HEK293 (cell line): ENCODE measurements at regions not wholly inside any gene's neighbourhood (a gene's known extent, or its start where the extent isn't known, plus 50 kb on each side); places are given as distances from the start of the nearest gene placed in this dataset.

Source experiments
- CTCF ChIA-PET: fragments of 350-600 bp; formaldehyde crosslinking; extraction: SDS; loops from one replicate; lab custom pipeline; 2021; ENCODE audit warnings: antibody characterized with exemption; lab: Yijun Ruan, JAX
- POLR2A ChIA-PET: fragments of 300-600 bp; formaldehyde crosslinking; extraction: SDS; loops from one replicate; lab custom pipeline; 2020; ENCODE audit warnings: antibody characterized with exemption, inconsistent platforms; lab: Yijun Ruan, JAX
- H3K27ac ChIP-seq: fragments of 200-500 bp; sonication (Bioruptor generic); 2 replicates; pipeline ENCODE4 v1.5.1; 2014; ENCODE audit warnings: low read depth, low read length, control low read depth, inconsistent platforms; ENCODE audit errors: extremely low read depth
- H3K36me3 ChIP-seq, 2 experiments: fragments of 200-500 bp in 1 of 2; sonication (Bioruptor generic) in 1 of 2; 1 replicate in 1 of 2; 2 replicates in 1 of 2; pipeline ENCODE4 v1.5.1; 2014 to 2017; ENCODE audit warnings: inconsistent platforms in 2 of 2, low read length in 2 of 2; ENCODE audit not compliant: control insufficient read depth in 2 of 2, insufficient read depth in 1 of 2
- H3K4me1 ChIP-seq: fragments of 200-500 bp; sonication (Bioruptor generic); 2 replicates; pipeline ENCODE4 v1.5.1; 2014; ENCODE audit warnings: mild to moderate bottlenecking, low read length, inconsistent platforms; ENCODE audit not compliant: control insufficient read depth, insufficient read depth
- H3K4me3 ChIP-seq: 2 replicates; pipeline ENCODE4 v1.5.1; 2011; ENCODE audit warnings: low read depth, mild to moderate bottlenecking, control low read depth, low read length, moderate library complexity
- H3K9me3 ChIP-seq: fragments of 200-500 bp; sonication (Bioruptor generic); 2 replicates; pipeline ENCODE4 v1.5.1; 2014; ENCODE audit warnings: low read depth, low read length, inconsistent platforms; ENCODE audit not compliant: control insufficient read depth, insufficient read depth
- CTCF ChIP-seq: fragments of 450-650 bp; formaldehyde crosslinking; IDR thresholded peaks from 2 replicates; pipeline ENCODE4 v1.5.1; 2016; ENCODE audit warnings: missing biosample characterization, missing genetic modification characterization
- PRDM2 ChIP-seq: fragments of 450-650 bp; formaldehyde crosslinking; IDR thresholded peaks from 2 replicates; pipeline ENCODE4 v1.5.1; 2016; ENCODE audit warnings: missing biosample characterization, missing genetic modification characterization, borderline replicate concordance
- SP3 ChIP-seq: fragments of 450-650 bp; formaldehyde crosslinking; IDR thresholded peaks from 2 replicates; pipeline ENCODE4 v1.5.1; 2016; ENCODE audit warnings: missing biosample characterization, missing genetic modification characterization
- ZNF132 ChIP-seq: fragments of 450-650 bp; formaldehyde crosslinking; IDR thresholded peaks from 2 replicates; pipeline ENCODE4 v1.5.1; 2017; ENCODE audit warnings: missing biosample characterization, missing genetic modification characterization, borderline replicate concordance
- ZNF398 ChIP-seq: fragments of 450-650 bp; formaldehyde crosslinking; IDR thresholded peaks from 2 replicates; pipeline ENCODE4 v1.5.1; 2017; ENCODE audit warnings: missing biosample characterization, missing genetic modification characterization
- ZNF488 ChIP-seq: fragments of 450-650 bp; formaldehyde crosslinking; IDR thresholded peaks from 2 replicates; pipeline ENCODE4 v1.5.1; 2016; ENCODE audit warnings: missing biosample characterization, missing genetic modification characterization
- ZNF544 ChIP-seq: fragments of 450-650 bp; formaldehyde crosslinking; IDR thresholded peaks from 2 replicates; pipeline ENCODE4 v1.5.0; 2017; ENCODE audit warnings: missing biosample characterization, missing genetic modification characterization
- ZNF596 ChIP-seq: fragments of 450-650 bp; IDR thresholded peaks from 2 replicates; pipeline ENCODE4 v1.5.0; 2018; ENCODE audit warnings: missing biosample characterization, mild to moderate bottlenecking, missing genetic modification characterization, moderate library complexity
- ZNF664 ChIP-seq: fragments of 450-650 bp; formaldehyde crosslinking; IDR thresholded peaks from 2 replicates; pipeline ENCODE4 v1.5.1; 2016; ENCODE audit warnings: missing biosample characterization, missing genetic modification characterization
- ZNF701 ChIP-seq: fragments of 450-650 bp; formaldehyde crosslinking; IDR thresholded peaks from 2 replicates; pipeline ENCODE4 v1.5.1; 2016; ENCODE audit warnings: missing biosample characterization, missing genetic modification characterization
- ZSCAN16 ChIP-seq: fragments of 450-650 bp; formaldehyde crosslinking; IDR thresholded peaks from 2 replicates; pipeline ENCODE4 v1.5.1; 2016; ENCODE audit warnings: missing biosample characterization, missing genetic modification characterization

GRCh38 chr20:22815603-22816315, 219.4 kb upstream of the SSTR4 start:
- no peaks in the 10 kb centered on the region for H3K36me3 ChIP-seq
- ChIA-PET CTCF (interaction anchor here (1.0 kb wide), 1 partner anchor 246 kb away, joined by 3 read pairs; no protein-coding TSS in a partner anchor), POLR2A (interaction anchor here (0.7 kb wide), 1 partner anchor 85 kb away, joined by 3 read pairs; no protein-coding TSS in a partner anchor)
- H3K27ac ChIP-seq, result no peak overlapping the region
- H3K4me1 ChIP-seq, result no peaks in the 10 kb centered on the region
- no peaks in the 10 kb centered on the region for H3K9me3 ChIP-seq
- TF ChIP-seq SP3 (tag by site-specific recombination), result no peak
- no peak for TF ChIP-seq ZNF596 (tag by site-specific recombination)
- no peak for TF ChIP-seq ZNF132 (tag by site-specific recombination)
- TF ChIP-seq, all 188 proteins: peak for 0
- no peak overlapping the region for H3K4me3 ChIP-seq

- H3K4me3 ChIP-seq, result no peak overlapping the region
- H3K9me3 ChIP-seq, result no peaks in the 10 kb centered on the region
- H3K27ac ChIP-seq, result no peak overlapping the region
- TF ChIP-seq ZSCAN16 (tag by site-specific recombination), result no peak
- TF ChIP-seq ZNF664 (tag by site-specific recombination), result no peak
- no peak for TF ChIP-seq ZNF488
- no peak for TF ChIP-seq ZNF701 (tag by site-specific recombination)
- TF ChIP-seq PRDM2 (tag by site-specific recombination), result no peak
- no peak for TF ChIP-seq ZNF544 (tag by site-specific recombination)
- H3K4me1 ChIP-seq, result no peaks in the 10 kb centered on the region; the same call in 1 of the 2 replicates
- no peaks in the 10 kb centered on the region for H3K36me3 ChIP-seq
- ChIA-PET POLR2A (no interaction called here), CTCF (interaction anchor here (0.7 to 1.5 kb wide), 3 partner anchors 11 to 127 kb away, joined by 3 to 4 read pairs (median 3); no protein-coding TSS in a partner anchor)
These were observed 216.5 kb upstream of the SSTR4 start for GRCh38 chr20:22818636-22819035.

GRCh38 chr20:22819112-22819511, 216.0 kb upstream of the SSTR4 start:
- no peak for TF ChIP-seq ZNF398
- no peak for TF ChIP-seq CTCF (tag by site-specific recombination)
- TF ChIP-seq, all 188 proteins: peak for 0
- POLR2A ChIA-PET, result no interaction called here
- no peaks in the 10 kb centered on the region for H3K36me3 ChIP-seq
- CTCF ChIA-PET, result interaction anchor here (0.7 to 1.5 kb wide), 3 partner anchors 12 to 127 kb away, joined by 3 to 4 read pairs (median 3); no protein-coding TSS in a partner anchor
- H3K27ac ChIP-seq, result no peak overlapping the region
- no peak overlapping the region for H3K4me3 ChIP-seq
- no peaks in the 10 kb centered on the region for H3K9me3 ChIP-seq
- no peaks in the 10 kb centered on the region; the same call in 1 of the 2 replicates for H3K4me1 ChIP-seq
